ENCODE measurements at regions not wholly inside any gene's neighbourhood (a gene's known extent, or its start where the extent isn't known, plus 50 kb on each side); places are given as distances from the start of the nearest gene placed in this dataset.
A peak's percentile ranks its signal among the peaks of the same experiment; 100 is the strongest.
"Not testable (repeated sequence)": the region's sequence is repeated elsewhere in the genome, so short reads cannot be mapped to it uniquely, and the experiment has no call there.

GRCh38 chr10:33681595-33681994, 347.1 kb upstream of the NRP1 start:
- DNase-seq: no peak

- DNase-seq: peak; percentile 9
These were observed 345.6 kb upstream of the NRP1 start for GRCh38 chr10:33680036-33680435.

DNA sequence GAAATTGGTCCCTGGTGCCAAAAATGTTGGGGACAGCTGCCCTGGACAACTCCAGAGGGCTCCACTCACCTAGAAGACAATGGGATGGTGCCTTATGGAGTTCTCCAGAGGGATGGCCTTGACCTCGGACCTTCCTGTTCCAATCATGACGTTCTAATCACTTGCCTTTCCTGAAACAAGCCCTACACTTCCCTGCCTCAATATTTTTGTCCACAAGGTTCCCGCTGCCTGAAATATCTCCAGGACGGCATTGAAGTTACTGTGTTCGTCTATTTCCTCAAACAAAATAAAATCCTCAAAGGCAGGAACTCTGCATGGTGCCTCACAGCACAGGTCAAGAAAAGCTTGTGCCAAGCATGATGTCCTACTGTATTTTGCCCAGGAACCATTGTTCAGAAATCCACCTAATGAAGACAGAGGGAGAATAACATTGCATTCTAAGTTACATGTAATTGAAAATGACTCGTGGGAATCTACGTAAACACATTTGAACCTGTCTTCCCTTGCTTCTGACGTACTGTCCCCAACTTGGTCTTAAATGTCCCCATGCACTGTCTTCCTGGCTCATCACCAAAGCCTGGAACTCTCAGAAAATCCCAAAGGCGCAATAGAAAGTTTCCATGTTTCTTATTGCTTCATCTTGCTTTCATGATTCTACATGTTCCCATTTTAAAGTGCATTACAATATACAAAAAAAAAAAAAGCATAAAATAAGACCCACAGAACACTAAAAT, 342.3 kb upstream of the NRP1 start:
- no peak for DNase-seq

- DNase-seq: no peak
These were observed 340.6 kb upstream of the NRP1 start for GRCh38 chr10:33674986-33675599.

DNA sequence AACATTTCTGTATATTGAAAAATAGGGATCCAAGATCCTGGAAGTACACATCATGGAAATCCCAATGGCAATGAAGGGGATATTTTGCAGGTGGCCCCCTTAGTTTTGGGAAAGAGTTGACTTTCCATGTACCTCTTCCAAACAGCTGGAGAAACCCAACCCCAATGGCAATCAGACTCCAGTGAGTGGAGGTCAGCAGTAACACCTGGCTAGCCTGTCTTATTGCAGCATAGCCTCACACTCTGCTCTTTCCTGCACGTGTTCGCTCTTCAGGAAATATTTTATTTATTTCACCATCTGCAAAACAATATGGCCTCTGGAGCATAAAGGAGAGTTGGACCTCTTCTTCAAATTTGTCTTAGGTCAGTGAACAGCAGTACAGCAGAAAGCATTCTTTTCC, 340.0 kb upstream of the NRP1 start:
- no peak for DNase-seq

DNA sequence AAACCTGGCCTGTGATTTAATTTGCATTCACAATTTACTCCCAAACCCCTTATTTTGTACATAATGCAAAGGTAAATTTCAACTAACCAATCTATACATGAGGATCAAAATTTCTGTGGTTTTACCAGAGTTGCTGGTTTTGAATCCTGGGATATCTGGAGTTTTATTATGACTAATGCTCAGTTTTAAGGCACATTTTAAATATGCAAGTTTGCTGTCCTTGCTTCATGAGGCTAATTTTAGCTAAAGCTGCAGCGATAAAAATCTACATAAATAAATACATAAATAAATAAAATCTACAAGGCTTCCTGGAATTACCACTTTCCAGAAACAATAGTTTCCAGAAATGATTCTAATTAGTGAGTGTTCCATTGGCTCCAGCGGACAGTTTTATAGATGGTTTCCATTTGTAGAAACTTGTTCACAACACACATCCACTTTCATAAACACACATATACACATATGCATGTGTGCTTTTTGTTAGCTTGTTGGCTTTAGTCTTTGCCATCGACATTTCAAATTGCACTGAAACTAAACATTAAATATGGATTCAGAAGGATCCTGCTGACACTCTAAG, 339.5 kb upstream of the NRP1 start:
- DNase-seq: no peak

DNA sequence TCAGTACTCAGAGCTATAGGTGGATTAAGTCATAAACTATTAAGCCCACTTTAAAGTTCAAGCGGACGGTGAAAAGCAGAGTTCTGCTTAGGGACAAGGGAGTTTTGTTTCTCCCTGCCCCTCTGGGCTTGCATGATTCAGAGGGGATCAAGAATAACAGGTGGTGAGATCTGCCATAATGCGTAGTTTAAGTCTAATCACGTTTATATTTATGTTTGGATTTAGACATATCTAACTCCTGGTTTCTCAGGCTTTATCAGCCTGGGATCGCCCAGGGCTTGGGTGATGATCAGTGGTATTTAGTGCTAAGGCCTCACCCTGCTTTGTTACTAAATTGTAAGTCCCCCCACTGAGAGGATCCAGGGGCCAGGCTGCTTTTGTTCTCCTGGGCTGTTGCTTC, 335.4 kb upstream of the NRP1 start:
- DNase-seq: no peak

DNA sequence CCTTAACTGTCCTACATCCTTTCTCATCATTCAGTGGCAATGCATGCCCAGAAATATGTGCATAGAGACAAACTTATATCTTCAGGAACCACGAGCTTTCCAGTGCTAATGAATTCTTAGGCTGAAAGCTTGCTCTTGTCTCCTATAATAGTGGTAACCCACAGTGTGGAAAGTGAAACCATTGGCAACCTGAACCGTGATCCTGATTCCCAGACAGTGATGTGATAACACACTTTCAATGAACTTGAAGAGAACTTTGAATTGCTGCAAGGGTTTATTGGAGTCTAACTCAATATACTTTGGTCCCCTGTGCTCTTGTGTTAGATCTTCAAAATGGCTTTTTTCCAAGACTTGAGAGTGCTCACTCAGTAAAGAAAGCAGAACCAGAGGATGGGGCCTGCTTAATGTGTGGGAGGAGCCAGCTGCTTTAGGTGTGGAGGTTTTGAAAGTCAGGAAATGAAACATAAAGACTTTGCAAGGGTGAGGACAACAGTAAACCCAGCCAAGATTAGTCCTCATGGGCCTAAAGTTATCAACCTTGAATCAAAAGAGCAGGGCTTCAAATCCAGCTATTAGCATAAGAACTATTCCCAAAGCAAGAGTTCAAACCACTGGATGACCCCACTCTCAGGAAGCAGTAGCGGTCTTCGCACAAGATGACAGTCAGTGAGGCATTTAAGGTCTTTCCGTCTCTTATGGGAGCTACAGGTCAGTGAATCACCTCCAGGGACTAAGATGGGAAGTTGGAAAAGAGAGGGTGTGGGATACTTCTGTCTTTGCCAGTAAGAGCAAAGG, 332.4 kb upstream of the NRP1 start:
- no peak for DNase-seq

GRCh38 chr10:33665501-33665900, 331.0 kb upstream of the NRP1 start:
- no peak for DNase-seq

GRCh38 chr10:33664070-33664469, 329.6 kb upstream of the NRP1 start:
- no peak for DNase-seq

- DNase-seq: no peak
These were observed 327.3 kb upstream of the NRP1 start for GRCh38 chr10:33661580-33662336.

DNA sequence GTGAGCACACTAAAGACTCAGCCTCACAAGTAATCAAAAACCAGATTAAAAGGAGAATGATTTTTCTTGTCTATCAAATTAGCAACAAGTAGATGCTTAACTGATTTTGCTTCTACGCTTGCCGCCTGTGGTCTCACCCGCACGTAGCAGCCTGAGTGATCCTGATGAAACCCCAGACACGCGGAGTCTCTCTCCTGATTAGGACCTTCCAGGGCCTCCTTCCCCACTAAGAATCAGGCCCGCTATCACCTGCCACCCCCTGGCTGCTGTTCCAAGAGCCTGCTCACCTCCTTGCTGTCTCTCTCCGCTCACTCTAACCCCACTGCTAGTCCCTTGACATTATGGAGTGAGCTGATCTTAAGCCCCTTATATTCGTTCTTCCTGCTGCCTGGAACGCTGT, 325.9 kb upstream of the NRP1 start:
- DNase-seq: no peak

DNA sequence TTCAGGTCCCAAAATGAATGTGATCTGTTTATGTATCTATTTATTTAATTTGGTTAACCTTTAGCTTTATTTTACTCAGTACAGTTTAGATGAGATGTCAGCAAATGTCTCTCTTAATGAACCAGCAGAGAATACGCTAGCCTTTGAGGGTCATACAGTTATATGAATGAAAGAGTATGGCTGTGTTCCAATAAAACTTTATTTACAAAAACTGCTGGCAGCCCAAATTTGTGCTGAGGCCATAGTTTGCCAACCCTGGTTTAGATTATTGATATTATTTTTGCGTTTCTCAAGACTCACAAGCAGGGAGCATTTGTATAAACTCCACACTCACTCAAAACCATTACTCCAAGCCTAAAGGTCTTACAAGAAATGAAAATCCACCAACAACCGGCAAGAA, 323.4 kb upstream of the NRP1 start:
- DNase-seq: no peak

- no peak for DNase-seq
These were observed 322.9 kb upstream of the NRP1 start for GRCh38 chr10:33657154-33657908.

DNA sequence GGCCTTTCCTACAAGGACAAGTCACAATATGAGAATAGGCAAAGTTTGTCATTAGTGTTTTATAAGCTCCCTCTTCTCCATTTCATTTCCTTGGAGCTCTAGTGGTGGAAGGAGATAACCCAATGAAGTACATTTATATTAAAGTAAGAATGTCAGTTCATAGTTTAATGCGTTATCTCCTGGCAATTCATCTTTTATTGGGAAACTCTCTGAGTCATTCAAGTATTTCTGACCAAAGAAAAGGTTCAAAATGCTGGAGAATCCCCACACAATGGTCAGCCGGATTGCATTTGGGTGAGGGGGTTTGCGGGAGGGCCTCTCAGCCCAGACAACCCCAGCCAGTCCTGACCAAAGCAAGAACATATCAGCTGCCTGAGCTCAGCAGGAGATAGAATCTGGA, 321.5 kb upstream of the NRP1 start:
- DNase-seq: no peak

GRCh38 chr10:33655165-33655815, 320.8 kb upstream of the NRP1 start:
- no peak for DNase-seq

DNA sequence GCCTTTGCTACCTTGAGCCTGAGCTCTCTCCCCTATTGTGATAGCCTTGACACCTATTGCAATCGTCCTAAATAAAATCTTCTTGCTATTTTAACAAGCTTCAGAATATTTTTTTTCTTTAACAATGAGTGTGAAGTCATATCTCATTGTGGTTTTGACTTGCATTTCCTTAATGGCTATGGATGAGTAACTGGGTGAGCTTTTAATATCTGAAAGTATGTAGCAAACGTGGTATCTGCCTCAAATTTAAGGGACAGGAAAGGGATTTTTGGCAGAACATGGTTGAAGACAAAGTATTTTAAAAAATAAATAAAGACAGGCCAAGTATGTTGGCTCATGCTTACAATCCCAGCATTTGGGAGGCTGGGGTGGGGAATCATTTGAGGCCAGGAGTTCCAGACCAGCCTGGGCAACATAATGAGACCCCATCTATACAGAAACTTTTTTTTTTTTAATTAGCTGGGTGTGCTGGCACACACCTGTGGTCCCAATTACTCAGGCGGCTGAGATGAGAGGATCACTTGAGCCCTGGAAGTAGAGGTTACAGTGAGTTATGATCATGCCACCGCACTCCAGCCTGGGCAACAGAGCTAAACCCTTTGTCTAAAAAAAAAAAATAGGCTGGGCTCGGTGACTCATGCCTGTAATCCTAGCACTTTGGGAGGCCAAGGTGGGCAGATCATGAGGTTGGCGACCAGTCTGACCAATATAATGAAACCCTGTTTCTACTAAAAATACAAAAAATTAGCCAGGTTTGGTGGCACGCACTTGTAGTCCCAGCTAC, 319.3 kb upstream of the NRP1 start:
- no peak for DNase-seq

- no peak for DNase-seq
These were observed 318.4 kb upstream of the NRP1 start for GRCh38 chr10:33652870-33653269.

GRCh38 chr10:33650131-33650530, 315.7 kb upstream of the NRP1 start:
- DNase-seq: not testable (repeated sequence)

- no peak for DNase-seq
These were observed 308.6 kb upstream of the NRP1 start for GRCh38 chr10:33643042-33643441.

- no peak for DNase-seq
These were observed 304.4 kb upstream of the NRP1 start for GRCh38 chr10:33638891-33639290.
